Hepatocyte (in vitro differentiated cells): ENCODE measurements at regions not wholly inside any gene's neighbourhood (a gene's known extent, or its start where the extent isn't known, plus 50 kb on each side); places are given as distances from the start of the nearest gene placed in this dataset.

Source experiments
- DNase-seq: peaks from one replicate; pipeline ENCODE4 v3.0.0-alpha.2; 2016; ENCODE audit warnings: low spot score
- H2AFZ ChIP-seq: fragments of 200-600 bp; sonication (generic); 2 replicates; pipeline ENCODE4 v1.6.0; 2016; ENCODE audit warnings: antibody characterized with exemption, mild to moderate bottlenecking
- H3K27ac ChIP-seq: fragments of 200-600 bp; sonication (generic); 2 replicates; pipeline ENCODE4 v1.5.1; 2016; ENCODE audit warnings: mild to moderate bottlenecking
- H3K27me3 ChIP-seq: fragments of 200-600 bp; sonication (generic); 2 replicates; pipeline ENCODE4 v1.6.1; 2016
- H3K36me3 ChIP-seq: fragments of 200-600 bp; sonication (generic); replicated peaks from 2 replicates; pipeline ENCODE4 v1.5.1; 2016; ENCODE audit warnings: low read depth; ENCODE audit not compliant: insufficient read depth
- H3K4me1 ChIP-seq: fragments of 200-600 bp; sonication (generic); 2 replicates; pipeline ENCODE4 v1.5.1; 2016; ENCODE audit warnings: mild to moderate bottlenecking, moderate library complexity; ENCODE audit not compliant: insufficient read depth
- H3K4me2 ChIP-seq: fragments of 200-600 bp; sonication (generic); 2 replicates; pipeline ENCODE4 v1.6.0; 2016
- H3K4me3 ChIP-seq: fragments of 200-600 bp; sonication (generic); 2 replicates; pipeline ENCODE4 v1.5.1; 2016; ENCODE audit warnings: mild to moderate bottlenecking
- H3K79me2 ChIP-seq: fragments of 200-600 bp; sonication (generic); 2 replicates; pipeline ENCODE4 v1.6.0; 2017; ENCODE audit warnings: mild to moderate bottlenecking
- H3K9me2 ChIP-seq: fragments of 200-600 bp; sonication (generic); replicated peaks from 2 replicates; pipeline ENCODE4 v1.6.0; 2017; ENCODE audit warnings: mild to moderate bottlenecking; ENCODE audit not compliant: insufficient read depth
- H3K9me3 ChIP-seq: fragments of 200-600 bp; sonication (generic); 2 replicates; pipeline ENCODE4 v1.5.1; 2016; ENCODE audit warnings: low read depth, mild to moderate bottlenecking
- H4K20me1 ChIP-seq: fragments of 200-600 bp; sonication (generic); 2 replicates; pipeline ENCODE4 v1.6.0; 2016; ENCODE audit warnings: mild to moderate bottlenecking; ENCODE audit not compliant: insufficient read depth, poor library complexity, severe bottlenecking
- CTCF ChIP-seq: fragments of 200-600 bp; sonication (generic); IDR thresholded peaks from 2 replicates; pipeline ENCODE4 v1.5.1; 2016; ENCODE audit warnings: antibody characterized with exemption, mild to moderate bottlenecking; ENCODE audit not compliant: poor library complexity
- EZH2 ChIP-seq: fragments of 200-600 bp; sonication (generic); IDR thresholded peaks from 2 replicates; pipeline ENCODE4 v1.6.1; 2016; ENCODE audit warnings: antibody characterized with exemption, mild to moderate bottlenecking, borderline replicate concordance
- EZH2phosphoT487 ChIP-seq: fragments of 200-600 bp; sonication (generic); IDR thresholded peaks from one replicate; pipeline ENCODE4 v1.6.1; 2018; ENCODE audit warnings: antibody characterized with exemption, mild to moderate bottlenecking, low read depth, moderate library complexity; ENCODE audit not compliant: unreplicated experiment, severe bottlenecking
- WGBS: methylation state at CpG from one replicate; pipeline ENCODE4 v1.1.6; 2016; ENCODE audit warnings: low lambda C conversion rate; ENCODE audit errors: missing lambda C conversion rate; 5-methylcytosine and 5-hydroxymethylcytosine counted together

- no peaks in the 10 kb centered on the region for H4K20me1 ChIP-seq
- no peak overlapping the region for H3K27ac ChIP-seq
- no peak for DNase-seq
- H3K9me3 ChIP-seq: no peaks in the 10 kb centered on the region
- H3K4me3 ChIP-seq: no peak overlapping the region
- H3K4me2 ChIP-seq: no peak overlapping the region
- H3K36me3 ChIP-seq: no peaks in the 10 kb centered on the region
- TF ChIP-seq CTCF (no peak), EZH2 (no peak), EZH2phosphoT487 (no peak)
- H3K4me1 ChIP-seq: peaks cover 18% of the 10 kb centered on the region
- WGBS: 87% methylated on average over 6 of the region's 6 CpGs
- H3K27me3 ChIP-seq: no peaks in the 10 kb centered on the region
- H2AFZ ChIP-seq: no peak overlapping the region
- H3K79me2 ChIP-seq: no peaks in the 10 kb centered on the region
- H3K9me2 ChIP-seq: no peaks in the 10 kb centered on the region
Observed at GRCh38 chr9:18263377-18263776, 210.6 kb upstream of the ADAMTSL1 start.

GRCh38 chr9:18268381-18268780, 205.6 kb upstream of the ADAMTSL1 start:
- no peaks in the 10 kb centered on the region for H3K27me3 ChIP-seq
- no peaks in the 10 kb centered on the region for H3K4me1 ChIP-seq
- WGBS: 43% methylated on average over 1 of the region's 1 CpG
- no peaks in the 10 kb centered on the region for H3K9me2 ChIP-seq
- TF ChIP-seq EZH2phosphoT487: no peak
- TF ChIP-seq EZH2: no peak
- TF ChIP-seq CTCF: no peak
- H3K79me2 ChIP-seq: no peaks in the 10 kb centered on the region
- H3K4me3 ChIP-seq: no peak overlapping the region
- H3K4me2 ChIP-seq: no peak overlapping the region
- no peaks in the 10 kb centered on the region for H3K36me3 ChIP-seq
- no peak overlapping the region for H3K27ac ChIP-seq
- no peaks in the 10 kb centered on the region for H3K9me3 ChIP-seq
- H2AFZ ChIP-seq: no peak overlapping the region
- DNase-seq: no peak
- no peaks in the 10 kb centered on the region for H4K20me1 ChIP-seq

- TF ChIP-seq CTCF (no peak), EZH2 (no peak), EZH2phosphoT487 (no peak)
- Histone ChIP-seq H3K27ac (no peak overlapping the region), H3K36me3 (no peaks in the 10 kb centered on the region), H3K9me3 (no peaks in the 10 kb centered on the region), H3K9me2 (no peaks in the 10 kb centered on the region), H3K27me3 (no peaks in the 10 kb centered on the region), H3K79me2 (no peaks in the 10 kb centered on the region), H3K4me3 (no peak overlapping the region), H3K4me2 (no peak overlapping the region), H2AFZ (no peak overlapping the region), H3K4me1 (no peaks in the 10 kb centered on the region), H4K20me1 (no peaks in the 10 kb centered on the region)
- DNase-seq: no peak
Observed at GRCh38 chr9:18269561-18269960, 204.4 kb upstream of the ADAMTSL1 start.

- Histone ChIP-seq H3K36me3 (no peaks in the 10 kb centered on the region), H3K9me2 (no peaks in the 10 kb centered on the region), H3K27me3 (no peaks in the 10 kb centered on the region), H3K79me2 (no peaks in the 10 kb centered on the region), H3K9me3 (no peaks in the 10 kb centered on the region), H3K4me3 (no peak overlapping the region), H4K20me1 (no peaks in the 10 kb centered on the region), H3K4me2 (no peak overlapping the region), H2AFZ (no peak overlapping the region), H3K27ac (no peak overlapping the region), H3K4me1 (no peaks in the 10 kb centered on the region)
- 52% methylated on average over 1 of the region's 1 CpG for WGBS
- TF ChIP-seq EZH2: no peak
- TF ChIP-seq EZH2phosphoT487: no peak
- no peak for TF ChIP-seq CTCF
- DNase-seq: no peak
Observed at GRCh38 chr9:18274693-18275092, 199.3 kb upstream of the ADAMTSL1 start.
